SH-SY5Y (cell line): ENCODE measurements at regions not wholly inside any gene's neighbourhood (a gene's known extent, or its start where the extent isn't known, plus 50 kb on each side); places are given as distances from the start of the nearest gene placed in this dataset.

Experiments
- GATA2 ChIP-seq: IDR thresholded peaks from 2 replicates; pipeline ENCODE4 v1.6.1; 2011; ENCODE audit warnings: mild to moderate bottlenecking, low read depth, low read length
- GATA3 ChIP-seq: IDR thresholded peaks from 2 replicates; pipeline ENCODE4 v1.6.1; 2011; ENCODE audit warnings: low read depth, mild to moderate bottlenecking, low read length, moderate library complexity

GRCh38 chr9:106737516-106737915, 125.5 kb upstream of the ZNF462 start:
- TF ChIP-seq GATA3 = no peak
- no peak for TF ChIP-seq GATA2
